HG03108 (cell line): ENCODE measurements at regions not wholly inside any gene's neighbourhood (a gene's known extent, or its start where the extent isn't known, plus 50 kb on each side); places are given as distances from the start of the nearest gene placed in this dataset.

Experiments
- ATAC-seq: cut with Tn5 transposase; IDR thresholded peaks from one replicate; pipeline ENCODE4 v1.9.1; 2021; ENCODE audit warnings: moderate library complexity; ENCODE audit not compliant: unreplicated experiment

GRCh38 chr13:78997902-78998629 lies 339.1 kb upstream of the OBI1 start:
- no peak for ATAC-seq

GRCh38 chr13:78993792-78994191 lies 334.8 kb upstream of the OBI1 start:
- no peak for ATAC-seq

DNA sequence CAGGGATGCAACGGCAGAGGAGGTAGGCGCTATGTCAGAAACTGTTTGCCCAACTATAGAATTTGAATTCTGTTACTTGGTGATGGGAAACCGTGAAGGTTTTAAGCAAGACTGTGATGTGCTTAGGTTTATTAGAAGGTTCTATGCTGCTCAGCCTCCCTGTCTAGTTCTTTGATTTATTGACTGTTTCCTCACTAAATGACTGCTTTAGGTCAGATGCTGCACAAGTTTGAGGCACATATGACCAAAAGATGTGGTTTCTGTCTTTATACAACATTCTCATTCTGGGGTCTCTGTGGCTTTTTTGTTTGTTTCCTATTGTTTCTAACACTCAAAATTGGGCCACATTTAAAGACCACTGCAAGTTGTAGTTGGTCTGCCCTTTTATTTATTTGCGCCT lies 323.0 kb upstream of the OBI1 start:
- ATAC-seq = no peak

DNA sequence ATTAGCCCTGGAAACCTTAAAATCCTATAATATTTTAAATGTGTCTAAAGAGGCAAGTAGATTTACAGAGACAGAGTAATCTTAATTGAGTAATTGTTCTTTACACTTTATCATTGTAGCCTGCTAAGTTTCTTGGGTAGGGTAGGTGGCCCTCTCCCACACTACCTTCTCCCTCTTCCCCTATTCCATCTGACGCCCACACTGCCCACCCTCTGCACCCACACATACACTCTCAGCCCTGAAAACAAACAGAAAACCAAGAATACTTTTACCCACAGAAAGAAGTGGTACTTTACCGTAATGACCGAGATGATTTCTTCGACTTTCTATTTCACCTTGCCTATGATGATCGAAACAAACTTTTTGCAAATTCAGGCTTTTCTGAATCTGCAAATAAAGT lies 320.4 kb upstream of the OBI1 start:
- no peak for ATAC-seq

DNA sequence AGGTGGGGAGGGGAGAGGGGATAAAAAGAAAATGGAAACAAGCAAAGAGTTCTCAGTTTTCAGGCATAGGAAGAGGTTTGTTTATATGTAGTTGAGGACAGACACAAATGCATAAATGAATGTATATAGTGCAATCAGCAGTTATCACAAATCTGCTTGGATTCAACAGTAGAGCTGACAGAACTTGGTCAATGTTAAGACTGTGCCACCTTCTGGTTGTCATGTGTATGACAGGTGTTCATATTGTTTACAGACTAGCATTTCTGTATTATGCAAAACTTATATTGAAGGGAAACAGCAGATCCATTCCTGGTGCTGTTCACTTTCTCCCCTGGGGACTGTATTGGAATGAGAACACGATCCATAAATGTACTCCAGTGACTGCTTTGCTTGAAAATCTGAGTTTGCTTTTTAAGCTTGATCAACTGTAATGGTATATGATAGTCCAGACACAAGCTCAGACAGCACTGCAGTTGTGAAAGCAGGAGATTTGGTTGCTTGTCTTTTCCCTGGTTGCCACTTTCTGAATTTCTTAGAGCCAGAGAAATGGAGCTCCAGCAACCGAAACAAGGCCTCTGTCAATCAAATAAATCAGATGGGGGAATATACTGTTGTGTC lies 319.5 kb upstream of the OBI1 start:
- ATAC-seq = peak; percentile 78

DNA sequence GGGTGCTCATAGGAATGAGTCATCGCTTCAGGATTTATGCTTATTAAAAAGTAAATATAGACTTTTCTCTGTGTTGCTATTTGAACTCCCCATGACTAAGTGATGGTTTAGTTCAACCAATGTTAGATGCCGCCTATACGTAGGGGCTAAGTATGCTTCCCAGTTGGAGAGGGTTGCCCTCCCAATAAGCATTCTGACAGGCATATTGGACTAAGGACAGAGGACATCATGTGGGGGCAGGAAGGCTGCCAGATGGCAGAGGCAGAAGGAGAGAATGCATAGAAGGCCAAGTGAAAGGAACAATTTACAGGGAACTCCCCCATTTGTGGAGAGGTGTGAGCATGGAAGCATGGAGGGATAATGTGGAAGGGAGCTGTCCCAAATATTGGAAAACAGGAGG lies 318.4 kb upstream of the OBI1 start:
- no peak for ATAC-seq

GRCh38 chr13:78976696-78977095 lies 317.7 kb upstream of the OBI1 start:
- no peak for ATAC-seq

GRCh38 chr13:78972561-78972960 lies 313.6 kb upstream of the OBI1 start:
- no peak for ATAC-seq

- ATAC-seq = no peak
Measured at GRCh38 chr13:78971355-78972025, 312.5 kb upstream of the OBI1 start.

- ATAC-seq = no peak
Measured at GRCh38 chr13:78960881-78961280, 301.9 kb upstream of the OBI1 start.

DNA sequence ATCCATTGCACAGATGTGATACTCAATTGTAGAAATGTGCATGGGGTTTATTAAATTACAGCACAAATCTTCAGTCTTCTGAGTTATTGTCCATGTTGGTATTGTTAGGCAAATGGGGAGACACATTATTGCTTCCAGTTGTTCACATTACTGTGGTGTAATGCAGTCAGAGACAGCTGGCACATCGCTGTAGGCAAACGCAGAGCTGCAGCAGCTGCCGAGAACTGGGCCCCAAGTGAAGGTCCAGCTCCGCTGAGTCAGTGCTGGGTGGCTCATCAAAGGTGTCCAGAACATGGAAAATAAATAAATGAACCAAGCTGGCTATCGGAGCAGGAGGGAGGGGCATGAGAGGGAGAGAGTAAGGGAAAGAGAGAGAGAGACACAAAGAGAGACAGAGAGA lies 299.1 kb upstream of the OBI1 start:
- no peak for ATAC-seq

GRCh38 chr13:78940455-78941130 lies 281.6 kb upstream of the OBI1 start:
- no peak for ATAC-seq

DNA sequence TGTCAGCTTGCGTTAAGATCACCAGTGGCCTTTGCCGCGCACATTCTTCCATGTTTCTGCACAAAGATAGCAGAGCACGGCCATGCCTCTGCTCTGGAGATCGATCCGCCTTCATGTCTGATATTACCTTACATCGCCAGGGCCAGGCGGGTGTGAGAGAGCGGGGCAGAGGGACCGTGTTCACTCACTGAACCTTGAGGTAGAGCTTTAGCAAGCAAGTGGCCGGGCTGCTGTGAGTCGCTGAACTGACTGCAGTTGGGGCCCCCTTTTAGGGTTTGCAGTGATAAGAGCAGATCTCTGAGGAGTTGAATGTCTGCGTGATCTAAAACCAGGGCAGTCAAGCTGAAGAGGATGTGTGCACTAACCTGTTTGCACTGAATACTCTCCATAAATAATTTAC lies 275.4 kb upstream of the OBI1 start:
- no peak for ATAC-seq

DNA sequence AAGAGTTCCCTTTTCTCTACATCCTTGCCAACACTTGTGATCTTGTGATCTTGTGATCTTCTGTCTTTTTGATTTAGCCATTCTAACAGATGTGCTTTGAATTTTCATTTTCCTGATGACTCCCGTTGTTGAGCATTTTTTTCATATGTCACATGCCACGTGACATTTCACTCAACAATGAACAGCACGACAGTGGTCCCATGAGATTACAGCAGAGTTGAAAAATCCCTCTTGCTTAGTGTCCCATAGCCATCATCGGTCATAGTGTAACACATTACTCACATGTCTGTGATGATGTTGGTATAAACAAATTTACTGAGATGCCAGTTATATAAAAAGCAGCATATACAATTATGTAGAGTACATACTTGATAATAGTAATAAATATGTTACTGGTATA lies 256.1 kb upstream of the OBI1 start:
- no peak for ATAC-seq

GRCh38 chr13:78913656-78914055 lies 254.7 kb upstream of the OBI1 start:
- no peak for ATAC-seq

GRCh38 chr13:78910147-78910546 lies 251.2 kb upstream of the OBI1 start:
- no peak for ATAC-seq

GRCh38 chr13:78909276-78909675 lies 250.3 kb upstream of the OBI1 start:
- ATAC-seq = no peak

DNA sequence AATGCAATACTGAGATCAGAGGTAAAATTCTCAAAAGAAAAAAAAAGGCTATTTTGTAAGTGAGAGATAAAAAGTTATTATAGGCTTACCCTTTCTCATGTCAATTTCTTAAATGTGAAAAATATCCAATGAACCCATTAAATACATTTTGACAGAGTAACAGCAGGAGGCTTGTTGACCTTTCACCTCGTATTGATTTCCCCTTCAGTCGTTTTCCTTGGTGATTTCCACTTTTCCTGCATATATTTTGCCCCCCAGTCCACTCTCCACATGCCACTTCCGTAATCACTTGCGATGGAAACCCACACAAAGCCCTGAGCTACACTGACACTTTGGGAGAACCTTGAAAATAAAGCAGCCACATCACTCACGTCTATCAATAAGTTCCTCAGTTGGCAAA lies 248.1 kb upstream of the OBI1 start:
- no peak for ATAC-seq

GRCh38 chr13:78897200-78897599 lies 238.2 kb upstream of the OBI1 start:
- no peak for ATAC-seq

- ATAC-seq = no peak
Measured at GRCh38 chr13:78884571-78884970, 225.6 kb upstream of the OBI1 start.

GRCh38 chr13:78881751-78882150 lies 222.8 kb upstream of the OBI1 start:
- ATAC-seq = no peak

DNA sequence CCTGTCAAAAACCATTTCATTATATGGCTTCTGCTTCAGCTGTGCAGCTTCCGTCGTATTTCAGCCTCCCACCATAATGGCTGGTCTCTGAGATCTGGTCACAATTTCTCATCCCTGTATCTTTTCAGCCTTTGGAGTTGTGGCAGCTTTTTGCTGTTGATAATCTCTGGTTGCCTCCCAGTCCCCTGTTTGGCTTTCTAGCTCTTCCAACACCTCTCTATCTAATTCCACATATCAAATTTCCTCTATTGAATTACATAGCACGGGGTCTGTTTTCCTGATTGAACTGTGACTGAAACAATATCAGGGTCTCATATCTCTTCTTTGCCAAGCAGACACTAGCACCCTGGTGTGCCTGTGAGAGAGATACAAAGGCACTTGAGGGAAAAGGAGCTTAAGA lies 222.1 kb upstream of the OBI1 start:
- no peak for ATAC-seq
